GM23338 (cell line): ENCODE measurements at regions not wholly inside any gene's neighbourhood (a gene's known extent, or its start where the extent isn't known, plus 50 kb on each side); places are given as distances from the start of the nearest gene placed in this dataset.

ENCODE experiments used
- ATAC-seq: fragments of 200-7000 bp; cut with Tn5 transposase; 3 replicates; pipeline ENCODE4 v1.9.1; 2020
- DNase-seq: peaks from one replicate; pipeline ENCODE4 v3.0.0-alpha.2; 2015; ENCODE audit warnings: low spot score
- H2AFZ ChIP-seq: fragments of 200-600 bp; sonication (generic); 2 replicates; pipeline ENCODE4 v1.8.0; 2016; ENCODE audit warnings: antibody characterized with exemption, mild to moderate bottlenecking, moderate library complexity
- H3F3A ChIP-seq: fragments of 200-600 bp; sonication (generic); replicated peaks from 2 replicates; pipeline ENCODE4 v1.8.0; 2017; ENCODE audit warnings: antibody characterized with exemption, mixed run types, low read depth
- H3K27ac ChIP-seq: fragments of 200-600 bp; sonication (generic); 2 replicates; pipeline ENCODE4 v1.6.1; 2016; ENCODE audit warnings: low read depth
- H3K27me3 ChIP-seq: fragments of 200-600 bp; sonication (generic); 2 replicates; pipeline ENCODE4 v1.8.0; 2016; ENCODE audit warnings: mild to moderate bottlenecking, mixed run types, moderate library complexity; ENCODE audit not compliant: insufficient read depth
- H3K36me3 ChIP-seq: fragments of 200-600 bp; sonication (generic); 2 replicates; pipeline ENCODE4 v1.8.0; 2016; ENCODE audit warnings: mild to moderate bottlenecking; ENCODE audit not compliant: insufficient read depth
- H3K4me1 ChIP-seq: fragments of 200-600 bp; sonication (generic); 2 replicates; pipeline ENCODE4 v1.8.0; 2016; ENCODE audit warnings: mild to moderate bottlenecking, moderate library complexity; ENCODE audit not compliant: insufficient read depth
- H3K4me2 ChIP-seq: fragments of 200-600 bp; sonication (generic); 2 replicates; pipeline ENCODE4 v1.7.1; 2017; ENCODE audit warnings: mixed run types
- H3K4me3 ChIP-seq: fragments of 200-600 bp; sonication (generic); 2 replicates; pipeline ENCODE4 v1.6.1; 2016; ENCODE audit warnings: mixed run types
- H3K79me2 ChIP-seq: fragments of 200-600 bp; sonication (generic); replicated peaks from 2 replicates; pipeline ENCODE4 v1.8.0; 2017; ENCODE audit warnings: mild to moderate bottlenecking; ENCODE audit not compliant: insufficient read depth
- H3K9me2 ChIP-seq: fragments of 200-600 bp; sonication (generic); 2 replicates; pipeline ENCODE4 v1.8.0; 2017; ENCODE audit not compliant: insufficient read depth
- H4K20me1 ChIP-seq: fragments of 200-600 bp; sonication (generic); replicated peaks from 2 replicates; pipeline ENCODE4 v1.8.0; 2017; ENCODE audit warnings: mild to moderate bottlenecking; ENCODE audit not compliant: insufficient read depth
- H3K27ac Mint-ChIP-seq: 2 replicates; pipeline ENCODE4 v1.8.0; 2020; ENCODE audit warnings: inconsistent platforms, mild to moderate bottlenecking, moderate library complexity, mixed read lengths
- H3K27me3 Mint-ChIP-seq: 3 replicates; pipeline ENCODE4 v1.8.0; 2022; ENCODE audit warnings: low read depth, mild to moderate bottlenecking, moderate library complexity, mixed read lengths, inconsistent platforms; ENCODE audit not compliant: insufficient read depth, poor library complexity
- H3K36me3 Mint-ChIP-seq: 3 replicates; pipeline ENCODE4 v1.8.0; 2021; ENCODE audit warnings: low read depth, mild to moderate bottlenecking, inconsistent platforms, moderate library complexity, mixed read lengths
- H3K4me1 Mint-ChIP-seq: 3 replicates; pipeline ENCODE4 v1.8.0; 2020; ENCODE audit warnings: mild to moderate bottlenecking, inconsistent platforms, mixed read lengths
- H3K4me3 Mint-ChIP-seq: 3 replicates; pipeline ENCODE4 v1.8.0; 2021; ENCODE audit warnings: moderate library complexity, mild to moderate bottlenecking, inconsistent platforms, mixed read lengths
- H3K9me3 Mint-ChIP-seq: 3 replicates; pipeline ENCODE4 v1.8.0; 2020; ENCODE audit warnings: moderate library complexity, mild to moderate bottlenecking, inconsistent platforms, mixed read lengths
- CREB1 ChIP-seq: fragments of 250-450 bp; sonication (Bioruptor Pico); IDR thresholded peaks from 2 replicates; pipeline ENCODE4 v1.5.0; 2020; ENCODE audit warnings: low read depth, mild to moderate bottlenecking, moderate library complexity
- ETS1 ChIP-seq: IDR thresholded peaks from 2 replicates; pipeline ENCODE4 v1.6.1; 2016; ENCODE audit warnings: antibody characterized with exemption
- EZH2 ChIP-seq: fragments of 200-600 bp; sonication (generic); IDR thresholded peaks from one replicate; pipeline ENCODE4 v1.8.0; 2017; ENCODE audit warnings: antibody characterized with exemption, mild to moderate bottlenecking, low read depth; ENCODE audit not compliant: unreplicated experiment
- EZH2phosphoT487 ChIP-seq: fragments of 200-600 bp; sonication (generic); IDR thresholded peaks from one replicate; pipeline ENCODE4 v1.8.1; 2018; ENCODE audit warnings: antibody characterized with exemption; ENCODE audit not compliant: unreplicated experiment
- NANOG ChIP-seq: IDR thresholded peaks from 2 replicates; pipeline ENCODE4 v1.6.1; 2016; ENCODE audit warnings: antibody characterized with exemption, borderline replicate concordance
- POLR2AphosphoS5 ChIP-seq: IDR thresholded peaks from 2 replicates; pipeline ENCODE4 v1.6.1; 2016; ENCODE audit warnings: antibody characterized with exemption, low read depth
- REST ChIP-seq: IDR thresholded peaks from one replicate; pipeline ENCODE4 v1.6.1; 2018; ENCODE audit warnings: antibody characterized with exemption; ENCODE audit not compliant: unreplicated experiment
- STAT1 ChIP-seq: IDR thresholded peaks from one replicate; pipeline ENCODE4 v1.6.1; 2016; ENCODE audit warnings: antibody characterized with exemption; ENCODE audit not compliant: unreplicated experiment
- ZNF114 ChIP-seq: fragments of 250-450 bp; sonication (Bioruptor Pico); IDR thresholded peaks from 2 replicates; pipeline ENCODE4 v1.5.0; 2020; ENCODE audit warnings: mild to moderate bottlenecking, moderate library complexity
- ZNF331 ChIP-seq: fragments of 250-450 bp; sonication (Bioruptor Pico); IDR thresholded peaks from 2 replicates; pipeline ENCODE4 v1.5.0; 2020; ENCODE audit warnings: low read depth, mild to moderate bottlenecking, moderate library complexity
- TF ChIP-seq, protein P1 (sequence below), 2 experiments: fragments of 200-600 bp in 1 of 2; sonication (generic) in 1 of 2; conservative IDR thresholded peaks; 2 replicates each; pipeline versions ENCODE4 v1.5.1 to v1.6.1; 2016 to 2017; ENCODE audit warnings: antibody characterized with exemption in 2 of 2, low read depth in 2 of 2, mild to moderate bottlenecking in 2 of 2, moderate library complexity in 1 of 2

DNA sequence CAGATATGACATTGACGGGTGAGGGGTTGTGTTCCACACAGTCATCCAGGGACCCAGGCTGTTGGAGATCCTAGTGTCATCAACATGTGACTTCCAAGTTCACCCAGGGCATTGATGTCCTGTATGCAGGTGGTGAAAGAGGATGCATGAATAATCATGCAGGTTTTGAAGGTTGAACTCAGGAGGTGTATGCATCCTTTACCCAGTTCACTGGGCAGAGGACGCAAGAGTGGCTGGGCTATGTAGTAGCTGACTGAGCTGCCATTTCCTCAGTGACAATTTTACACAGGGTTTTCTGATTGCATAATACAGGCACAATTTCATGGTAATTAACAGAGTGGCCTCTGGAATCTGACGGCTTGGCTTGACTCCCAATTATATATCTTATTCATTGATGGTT is 323.0 kb downstream of the HS3ST1 start:
- Histone ChIP-seq H3K79me2 (no peaks in the 10 kb centered on the region), H3K36me3 (no peaks in the 10 kb centered on the region), H4K20me1 (no peaks in the 10 kb centered on the region), H3K9me2 (peaks cover 2% of the 10 kb centered on the region; the same call in 1 of the 2 replicates), H3K27ac (no peak overlapping the region), H3K4me2 (no peak overlapping the region), H3K27me3 (no peaks in the 10 kb centered on the region), H2AFZ (no peak overlapping the region), H3F3A (no peaks in the 10 kb centered on the region), H3K4me3 (no peak overlapping the region), H3K4me1 (no peaks in the 10 kb centered on the region)
- H3K27ac Mint-ChIP-seq, result no peak overlapping the region
- DNase-seq (no peak), ATAC-seq (no peak)
- H3K4me3 Mint-ChIP-seq, result no peak overlapping the region
- no peaks in the 10 kb centered on the region for H3K9me3 Mint-ChIP-seq
- no peaks in the 10 kb centered on the region for H3K4me1 Mint-ChIP-seq
- peaks cover 2% of the 10 kb centered on the region for H3K27me3 Mint-ChIP-seq
- TF ChIP-seq REST, result no peak
- TF ChIP-seq ETS1, result no peak
- no peak for TF ChIP-seq NANOG
- TF ChIP-seq CREB1, result no peak
- TF ChIP-seq EZH2, result no peak
- TF ChIP-seq, protein P1, sequence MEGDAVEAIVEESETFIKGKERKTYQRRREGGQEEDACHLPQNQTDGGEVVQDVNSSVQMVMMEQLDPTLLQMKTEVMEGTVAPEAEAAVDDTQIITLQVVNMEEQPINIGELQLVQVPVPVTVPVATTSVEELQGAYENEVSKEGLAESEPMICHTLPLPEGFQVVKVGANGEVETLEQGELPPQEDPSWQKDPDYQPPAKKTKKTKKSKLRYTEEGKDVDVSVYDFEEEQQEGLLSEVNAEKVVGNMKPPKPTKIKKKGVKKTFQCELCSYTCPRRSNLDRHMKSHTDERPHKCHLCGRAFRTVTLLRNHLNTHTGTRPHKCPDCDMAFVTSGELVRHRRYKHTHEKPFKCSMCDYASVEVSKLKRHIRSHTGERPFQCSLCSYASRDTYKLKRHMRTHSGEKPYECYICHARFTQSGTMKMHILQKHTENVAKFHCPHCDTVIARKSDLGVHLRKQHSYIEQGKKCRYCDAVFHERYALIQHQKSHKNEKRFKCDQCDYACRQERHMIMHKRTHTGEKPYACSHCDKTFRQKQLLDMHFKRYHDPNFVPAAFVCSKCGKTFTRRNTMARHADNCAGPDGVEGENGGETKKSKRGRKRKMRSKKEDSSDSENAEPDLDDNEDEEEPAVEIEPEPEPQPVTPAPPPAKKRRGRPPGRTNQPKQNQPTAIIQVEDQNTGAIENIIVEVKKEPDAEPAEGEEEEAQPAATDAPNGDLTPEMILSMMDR (conservative IDR thresholded peaks at IDR 0.05; ENCODE audit: low read depth in 2 of 2), result no peak
- no peak for TF ChIP-seq ZNF114
- TF ChIP-seq EZH2phosphoT487, result no peak
- TF ChIP-seq STAT1, result no peak
- no peaks in the 10 kb centered on the region for H3K36me3 Mint-ChIP-seq

GRCh38 chr4:11098461-11098860 is 330.2 kb downstream of the HS3ST1 start:
- no peaks in the 10 kb centered on the region for H3K36me3 ChIP-seq
- no peaks in the 10 kb centered on the region for H3F3A ChIP-seq
- H3K4me1 ChIP-seq, result no peaks in the 10 kb centered on the region
- ATAC-seq (no peak), DNase-seq (no peak)
- H3K36me3 Mint-ChIP-seq, result no peaks in the 10 kb centered on the region
- no peaks in the 10 kb centered on the region for H3K27me3 ChIP-seq
- no peak overlapping the region for H3K4me3 Mint-ChIP-seq
- no peak overlapping the region for H3K27ac Mint-ChIP-seq
- no peaks in the 10 kb centered on the region for H4K20me1 ChIP-seq
- no peaks in the 10 kb centered on the region for H3K4me1 Mint-ChIP-seq
- no peak overlapping the region for H3K27ac ChIP-seq
- no peaks in the 10 kb centered on the region for H3K9me3 Mint-ChIP-seq
- H2AFZ ChIP-seq, result no peak overlapping the region
- no peak overlapping the region for H3K4me2 ChIP-seq
- no peaks in the 10 kb centered on the region for H3K79me2 ChIP-seq
- H3K27me3 Mint-ChIP-seq, result peaks cover 2% of the 10 kb centered on the region
- H3K4me3 ChIP-seq, result no peak overlapping the region
- peaks cover 6% of the 10 kb centered on the region; the same call in 1 of the 2 replicates for H3K9me2 ChIP-seq
- TF ChIP-seq ZNF331 (CRISPR knock-in tag) (no peak), STAT1 (no peak), REST (no peak), NANOG (no peak), POLR2AphosphoS5 (no peak), ZNF114 (no peak), CREB1 (no peak)
- TF ChIP-seq, protein P1 (conservative IDR thresholded peaks at IDR 0.05; ENCODE audit: low read depth in 2 of 2), result no peak
